IMR-90 (cell line): ENCODE measurements at regions not wholly inside any gene's neighbourhood (a gene's known extent, or its start where the extent isn't known, plus 50 kb on each side); places are given as distances from the start of the nearest gene placed in this dataset.

Experiments used
- ATAC-seq: fragments of 200-7000 bp; cut with Tn5 transposase; 2 replicates; pipeline ENCODE4 v1.9.1; 2020; ENCODE audit warnings: low read depth, mild to moderate bottlenecking, moderate library complexity
- BruUV-seq: library from RNA; stranded (reverse); fragments of 400-500 nt; replicated peaks from 2 replicates; lab custom pipeline; 2021; lab: Mats Ljungman, UMichigan
- CTCF ChIA-PET: fragments of 300-600 bp; formaldehyde crosslinking; extraction: SDS; loops from one replicate; lab custom pipeline; 2021; ENCODE audit warnings: antibody characterized with exemption; lab: Yijun Ruan, JAX
- POLR2A ChIA-PET: fragments of 300-600 bp; sonication (Branson Sonifier 250); formaldehyde crosslinking; loops from one replicate; lab custom pipeline; 2022; ENCODE audit warnings: antibody characterized with exemption; ENCODE audit not compliant: unreplicated experiment; lab: Charles Lee
- DNase-seq: peaks from one replicate; pipeline ENCODE4 v3.0.0; 2013
- H2AFZ ChIP-seq: replicated peaks from 2 replicates; pipeline ENCODE3; 2013; ENCODE audit warnings: low read length, mild to moderate bottlenecking; ENCODE audit not compliant: poor library complexity
- H2AK5ac ChIP-seq: 2 replicates; pipeline ENCODE4 v1.6.1; 2013; ENCODE audit warnings: low read depth, low read length, inconsistent platforms
- H2AK9ac ChIP-seq: replicated peaks from 2 replicates; pipeline ENCODE3; 2013; ENCODE audit warnings: mild to moderate bottlenecking, low read depth, low read length, moderate library complexity; ENCODE audit not compliant: poor library complexity
- H2BK120ac ChIP-seq: 2 replicates; pipeline ENCODE4 v1.6.1; 2013; ENCODE audit warnings: low read depth, low read length, inconsistent platforms
- H2BK15ac ChIP-seq: 3 replicates; pipeline ENCODE4 v1.6.1; 2013; ENCODE audit warnings: low read depth, low read length, inconsistent platforms
- H2BK20ac ChIP-seq: 2 replicates; pipeline ENCODE4 v1.6.1; 2013; ENCODE audit warnings: low read depth, mild to moderate bottlenecking, inconsistent platforms, low read length, moderate library complexity
- H2BK5ac ChIP-seq: 2 replicates; pipeline ENCODE4 v1.6.1; 2013; ENCODE audit warnings: mild to moderate bottlenecking, low read depth, low read length, inconsistent platforms; ENCODE audit not compliant: poor library complexity, severe bottlenecking
- H3K14ac ChIP-seq: replicated peaks from 2 replicates; pipeline ENCODE4 v1.6.1; 2013; ENCODE audit warnings: low read depth, low read length, inconsistent platforms
- H3K18ac ChIP-seq: 2 replicates; pipeline ENCODE4 v1.6.1; 2013; ENCODE audit warnings: low read depth, low read length, control low read depth
- H3K23ac ChIP-seq: 2 replicates; pipeline ENCODE4 v1.6.1; 2013; ENCODE audit warnings: low read depth, low read length, inconsistent platforms
- H3K27ac ChIP-seq: 2 replicates; pipeline ENCODE4 v1.5.1; 2013; ENCODE audit warnings: mild to moderate bottlenecking, control low read depth, low read length; ENCODE audit not compliant: insufficient read depth
- H3K27me3 ChIP-seq: 2 replicates; pipeline ENCODE4 v1.6.1; 2013; ENCODE audit warnings: low read length; ENCODE audit not compliant: control insufficient read depth, insufficient read depth
- H3K36me3 ChIP-seq: 2 replicates; pipeline ENCODE4 v1.6.1; 2013; ENCODE audit warnings: low read length, mixed read lengths; ENCODE audit not compliant: control insufficient read depth, insufficient read depth
- H3K4ac ChIP-seq: 2 replicates; pipeline ENCODE4 v1.6.1; 2013; ENCODE audit warnings: low read depth, low read length, inconsistent platforms
- H3K4me1 ChIP-seq: 2 replicates; pipeline ENCODE4 v1.6.1; 2013; ENCODE audit warnings: low read length, mixed read lengths; ENCODE audit not compliant: control insufficient read depth, insufficient read depth
- H3K4me2 ChIP-seq: 2 replicates; pipeline ENCODE4 v1.6.1; 2013; ENCODE audit warnings: low read depth, mild to moderate bottlenecking, control low read depth, low read length, moderate library complexity
- H3K4me3 ChIP-seq: 2 replicates; pipeline ENCODE4 v1.5.1; 2013; ENCODE audit warnings: low read depth, mild to moderate bottlenecking, control low read depth, low read length, moderate library complexity; ENCODE audit not compliant: insufficient read depth
- H3K56ac ChIP-seq: 2 replicates; pipeline ENCODE4 v1.6.1; 2013; ENCODE audit warnings: low read length, inconsistent platforms; ENCODE audit not compliant: insufficient read depth; ENCODE audit errors: extremely low read depth
- H3K79me1 ChIP-seq, 2 experiments: 2 replicates each; pipeline ENCODE4 v1.6.1; 2013; ENCODE audit warnings: low read length in 2 of 2, inconsistent platforms in 1 of 2, low read depth in 1 of 2
- H3K9ac ChIP-seq: 2 replicates; pipeline ENCODE4 v1.6.1; 2013; ENCODE audit warnings: low read depth, low read length, control low read depth
- H3K9me1 ChIP-seq: 2 replicates; pipeline ENCODE4 v1.6.1; 2013; ENCODE audit warnings: low read length, inconsistent platforms; ENCODE audit not compliant: insufficient read depth
- H3K9me3 ChIP-seq: 2 replicates; pipeline ENCODE4 v1.6.1; 2013; ENCODE audit warnings: low read length; ENCODE audit not compliant: control insufficient read depth, insufficient read depth
- H4K20me1 ChIP-seq: 2 replicates; pipeline ENCODE4 v1.6.1; 2013; ENCODE audit warnings: low read length, inconsistent platforms; ENCODE audit not compliant: insufficient read depth
- H4K5ac ChIP-seq: 2 replicates; pipeline ENCODE4 v1.6.1; 2013; ENCODE audit warnings: mild to moderate bottlenecking, low read depth, low read length, control low read depth
- H4K8ac ChIP-seq, 2 experiments: 2 replicates each; pipeline ENCODE4 v1.6.1; 2013; ENCODE audit warnings: low read depth in 2 of 2, low read length in 2 of 2, control low read depth in 1 of 2, inconsistent platforms in 1 of 2
- H4K91ac ChIP-seq: 2 replicates; pipeline ENCODE4 v1.6.1; 2013; ENCODE audit warnings: low read depth, low read length, inconsistent platforms; ENCODE audit not compliant: insufficient read depth
- BHLHE40 ChIP-seq: fragments of 150-350 bp; IDR thresholded peaks from 2 replicates; pipeline ENCODE4 v1.6.1; 2016; ENCODE audit warnings: mild to moderate bottlenecking, low read depth, low read length
- CEBPB ChIP-seq: IDR thresholded peaks from 2 replicates; pipeline ENCODE4 v1.6.1; 2012; ENCODE audit warnings: low read depth, low read length, improper control_type of control experiment
- CHD1 ChIP-seq: IDR thresholded peaks from 2 replicates; pipeline ENCODE4 v1.6.1; 2012; ENCODE audit warnings: low read depth, low read length, improper control_type of control experiment
- FOS ChIP-seq: fragments of 150-350 bp; IDR thresholded peaks from 2 replicates; pipeline ENCODE4 v1.6.1; 2016; ENCODE audit warnings: low read depth, low read length
- MAFK ChIP-seq: IDR thresholded peaks from 2 replicates; pipeline ENCODE4 v1.6.1; 2012; ENCODE audit warnings: low read depth, low read length, improper control_type of control experiment
- MAZ ChIP-seq: IDR thresholded peaks from 2 replicates; pipeline ENCODE4 v1.6.1; 2012; ENCODE audit warnings: low read depth, mild to moderate bottlenecking, low read length, improper control_type of control experiment, moderate library complexity, borderline replicate concordance
- MXI1 ChIP-seq: IDR thresholded peaks from 2 replicates; pipeline ENCODE4 v1.6.1; 2012; ENCODE audit warnings: low read depth, mild to moderate bottlenecking, low read length, moderate library complexity, borderline replicate concordance
- NFE2L2 ChIP-seq: fragments of 150-350 bp; IDR thresholded peaks from 2 replicates; pipeline ENCODE4 v1.6.1; 2016; ENCODE audit warnings: low read depth, mild to moderate bottlenecking, low read length
- POLR2A ChIP-seq: IDR thresholded peaks from 2 replicates; pipeline ENCODE4 v1.6.1; 2012; ENCODE audit warnings: mild to moderate bottlenecking, low read depth, low read length
- RAD21 ChIP-seq: IDR thresholded peaks from 2 replicates; pipeline ENCODE4 v1.6.1; 2012; ENCODE audit warnings: low read length, improper control_type of control experiment
- RCOR1 ChIP-seq: IDR thresholded peaks from 2 replicates; pipeline ENCODE4 v1.6.1; 2012; ENCODE audit warnings: mild to moderate bottlenecking, low read length, improper control_type of control experiment; ENCODE audit not compliant: insufficient replicate concordance
- RFX5 ChIP-seq: IDR thresholded peaks from 2 replicates; pipeline ENCODE4 v1.8.0; 2012; ENCODE audit warnings: low read depth, mild to moderate bottlenecking, low read length, moderate library complexity
- SMC3 ChIP-seq: fragments of 150-350 bp; IDR thresholded peaks from 2 replicates; pipeline ENCODE4 v1.6.1; 2016; ENCODE audit warnings: low read depth, mild to moderate bottlenecking, antibody characterized with exemption, low read length, moderate library complexity
- WGBS, 2 experiments: methylation state at CpG; one replicate each; pipeline versions ENCODE4 v1.1.5 to v1.1.7; 2013; ENCODE audit warnings: missing lambda C conversion rate in 2 of 2; ENCODE audit not compliant: insufficient read length in 1 of 2; ENCODE audit errors: extremely low coverage in 2 of 2; 5-methylcytosine and 5-hydroxymethylcytosine counted together
- dilution Hi-C: fragments of 300-500 bp; cut with HindIII; formaldehyde crosslinking; loops from one replicate; pipeline ENCODE4 v1.14.3; 2018; ENCODE audit warnings: low sequenced_read_pairs; ENCODE audit not compliant: unreplicated experiment
- in situ Hi-C: fragments of 300-500 bp; cut with MboI; formaldehyde crosslinking; loops from 3 replicates; pipeline ENCODE4 v1.14.3; 2019; ENCODE audit warnings: low sequenced_read_pairs, inconsistent platforms, mixed read lengths
- intact Hi-C: fragments of 100-400 bp; cut with micrococcal nuclease; formaldehyde crosslinking; loops from 2 replicates; pipeline ENCODE4 v1.10.0; 2022
- TF ChIP-seq, protein P1 (sequence below): fragments of 150-350 bp; IDR thresholded peaks from 2 replicates; pipeline ENCODE4 v1.6.1; 2017; ENCODE audit warnings: mild to moderate bottlenecking, antibody characterized with exemption, low read length, low read depth
- TF ChIP-seq, protein P2 (sequence below): fragments of 150-350 bp; IDR thresholded peaks from 2 replicates; pipeline ENCODE4 v1.6.1; 2016; ENCODE audit warnings: low read depth, mild to moderate bottlenecking, low read length, moderate library complexity, borderline replicate concordance
- TF ChIP-seq, protein P3 (sequence below): conservative IDR thresholded peaks from 2 replicates; pipeline ENCODE4 v1.5.1; 2012; ENCODE audit warnings: mild to moderate bottlenecking, low read depth, low read length, improper control_type of control experiment

DNA sequence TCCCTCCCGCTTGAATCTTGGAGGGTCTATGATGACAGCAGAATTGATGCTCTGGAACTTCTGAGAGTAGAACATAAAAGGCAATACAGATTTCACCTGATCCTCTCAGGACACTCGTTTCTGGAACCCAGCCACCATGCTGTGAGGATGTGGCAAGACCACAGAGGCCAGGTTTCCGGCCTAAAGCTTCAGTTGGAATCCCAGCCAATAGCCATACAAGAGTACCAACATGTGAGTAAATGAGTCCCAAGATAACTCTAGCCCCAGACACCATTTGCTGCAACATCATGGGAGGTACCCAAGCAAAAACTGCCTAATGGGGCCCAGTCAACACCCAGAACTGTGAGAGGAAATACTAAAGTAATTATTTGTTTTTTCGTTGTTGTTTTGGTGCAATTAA, 65.7 kb upstream of the MARCHF11 start:
- H3K4ac ChIP-seq = no peak overlapping the region
- H3K4me1 ChIP-seq = no peaks in the 10 kb centered on the region
- CTCF ChIA-PET = no interaction called here
- H2AK9ac ChIP-seq = no peak overlapping the region
- no peaks in the 10 kb centered on the region for H3K9me1 ChIP-seq
- H3K36me3 ChIP-seq = no peaks in the 10 kb centered on the region
- no peak overlapping the region for H2BK5ac ChIP-seq
- H3K9ac ChIP-seq = no peak overlapping the region
- H2AK5ac ChIP-seq = no peak overlapping the region
- H4K8ac ChIP-seq = no peak overlapping the region
- H3K18ac ChIP-seq = no peak overlapping the region
- dilution Hi-C loops = no loop called here
- in situ Hi-C loops = no loop called here
- no peak overlapping the region for H3K14ac ChIP-seq
- no peak overlapping the region for H4K91ac ChIP-seq
- DNase-seq (no peak), ATAC-seq (no peak)
- H3K27me3 ChIP-seq = no peaks in the 10 kb centered on the region
- WGBS, 2 experiments = no CpG with 5 or more reads among the region's 4 CpGs
- POLR2A ChIA-PET = no interaction called here
- TF ChIP-seq CEBPB = no peak
- no peak for TF ChIP-seq RFX5
- TF ChIP-seq RAD21 = no peak
- TF ChIP-seq, protein P1, sequence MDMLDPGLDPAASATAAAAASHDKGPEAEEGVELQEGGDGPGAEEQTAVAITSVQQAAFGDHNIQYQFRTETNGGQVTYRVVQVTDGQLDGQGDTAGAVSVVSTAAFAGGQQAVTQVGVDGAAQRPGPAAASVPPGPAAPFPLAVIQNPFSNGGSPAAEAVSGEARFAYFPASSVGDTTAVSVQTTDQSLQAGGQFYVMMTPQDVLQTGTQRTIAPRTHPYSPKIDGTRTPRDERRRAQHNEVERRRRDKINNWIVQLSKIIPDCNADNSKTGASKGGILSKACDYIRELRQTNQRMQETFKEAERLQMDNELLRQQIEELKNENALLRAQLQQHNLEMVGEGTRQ = no peak
- TF ChIP-seq, protein P2, sequence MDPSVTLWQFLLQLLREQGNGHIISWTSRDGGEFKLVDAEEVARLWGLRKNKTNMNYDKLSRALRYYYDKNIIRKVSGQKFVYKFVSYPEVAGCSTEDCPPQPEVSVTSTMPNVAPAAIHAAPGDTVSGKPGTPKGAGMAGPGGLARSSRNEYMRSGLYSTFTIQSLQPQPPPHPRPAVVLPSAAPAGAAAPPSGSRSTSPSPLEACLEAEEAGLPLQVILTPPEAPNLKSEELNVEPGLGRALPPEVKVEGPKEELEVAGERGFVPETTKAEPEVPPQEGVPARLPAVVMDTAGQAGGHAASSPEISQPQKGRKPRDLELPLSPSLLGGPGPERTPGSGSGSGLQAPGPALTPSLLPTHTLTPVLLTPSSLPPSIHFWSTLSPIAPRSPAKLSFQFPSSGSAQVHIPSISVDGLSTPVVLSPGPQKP = no peak
- TF ChIP-seq, protein P3, sequence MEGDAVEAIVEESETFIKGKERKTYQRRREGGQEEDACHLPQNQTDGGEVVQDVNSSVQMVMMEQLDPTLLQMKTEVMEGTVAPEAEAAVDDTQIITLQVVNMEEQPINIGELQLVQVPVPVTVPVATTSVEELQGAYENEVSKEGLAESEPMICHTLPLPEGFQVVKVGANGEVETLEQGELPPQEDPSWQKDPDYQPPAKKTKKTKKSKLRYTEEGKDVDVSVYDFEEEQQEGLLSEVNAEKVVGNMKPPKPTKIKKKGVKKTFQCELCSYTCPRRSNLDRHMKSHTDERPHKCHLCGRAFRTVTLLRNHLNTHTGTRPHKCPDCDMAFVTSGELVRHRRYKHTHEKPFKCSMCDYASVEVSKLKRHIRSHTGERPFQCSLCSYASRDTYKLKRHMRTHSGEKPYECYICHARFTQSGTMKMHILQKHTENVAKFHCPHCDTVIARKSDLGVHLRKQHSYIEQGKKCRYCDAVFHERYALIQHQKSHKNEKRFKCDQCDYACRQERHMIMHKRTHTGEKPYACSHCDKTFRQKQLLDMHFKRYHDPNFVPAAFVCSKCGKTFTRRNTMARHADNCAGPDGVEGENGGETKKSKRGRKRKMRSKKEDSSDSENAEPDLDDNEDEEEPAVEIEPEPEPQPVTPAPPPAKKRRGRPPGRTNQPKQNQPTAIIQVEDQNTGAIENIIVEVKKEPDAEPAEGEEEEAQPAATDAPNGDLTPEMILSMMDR = no peak
- no peak for TF ChIP-seq NFE2L2
- no peak for TF ChIP-seq FOS
- TF ChIP-seq CHD1 = no peak
- no peak for TF ChIP-seq MXI1
- TF ChIP-seq RCOR1 = no peak
- TF ChIP-seq POLR2A = no peak
- no peak for TF ChIP-seq BHLHE40
- TF ChIP-seq MAFK = no peak
- no peak for TF ChIP-seq MAZ
- no peak for TF ChIP-seq SMC3
- no peak overlapping the region for H3K4me3 ChIP-seq
- H3K79me1 ChIP-seq = no peaks in the 10 kb centered on the region
- H2BK20ac ChIP-seq = no peak overlapping the region
- H3K56ac ChIP-seq = no peak overlapping the region
- no peak overlapping the region for H2AFZ ChIP-seq
- no TSS peak for BruUV-seq
- H2BK15ac ChIP-seq = no peak overlapping the region
- H4K20me1 ChIP-seq = no peaks in the 10 kb centered on the region
- H3K9me3 ChIP-seq = no peaks in the 10 kb centered on the region
- intact Hi-C loops = no loop called here
- H4K5ac ChIP-seq = no peak overlapping the region
- no peak overlapping the region for H3K4me2 ChIP-seq
- no peak overlapping the region for H3K27ac ChIP-seq
- H2BK120ac ChIP-seq = no peak overlapping the region
- H3K23ac ChIP-seq = no peak overlapping the region
